ENCODE measurements at regions not wholly inside any gene's neighbourhood (a gene's known extent, or its start where the extent isn't known, plus 50 kb on each side); places are given as distances from the start of the nearest gene placed in this dataset.

DNA sequence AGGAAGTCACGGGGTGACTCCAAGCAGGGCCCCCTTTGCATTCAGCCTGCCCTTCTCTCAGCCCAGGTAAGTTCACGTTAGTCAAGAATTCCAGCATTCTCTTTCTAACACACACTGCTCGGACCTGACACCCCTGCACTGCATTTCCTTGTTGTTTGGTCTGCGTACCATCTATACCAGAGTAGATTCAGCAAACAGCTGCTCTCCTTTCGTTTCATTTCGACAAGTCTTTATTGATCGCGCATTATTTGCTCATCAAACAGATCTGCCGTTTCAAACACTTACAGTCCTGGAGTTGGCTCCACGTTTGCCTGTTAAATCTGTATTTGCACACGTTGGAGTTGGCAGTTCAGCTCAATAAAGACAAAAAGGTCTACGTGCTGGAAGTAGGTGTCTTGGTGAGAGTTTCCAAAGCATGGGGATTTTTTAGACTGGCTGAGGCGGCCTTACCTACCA, 495.1 kb downstream of the RPS24 start:
- Mint-ChIP-seq H3K9me3 (ENCODE audit: unreplicated experiment) (no peaks in the 10 kb centered on the region), H3K36me3 (ENCODE audit: unreplicated experiment) (peaks cover 4% of the 10 kb centered on the region), H3K27ac (ENCODE audit: unreplicated experiment) (no peak overlapping the region), H3K4me1 (ENCODE audit: low read depth, unreplicated experiment) (peaks cover 12% of the 10 kb centered on the region), H3K4me3 (ENCODE audit: unreplicated experiment) (no peak overlapping the region), H3K27me3 (ENCODE audit: unreplicated experiment) (peaks cover 5% of the 10 kb centered on the region)
- TF ChIP-seq, protein P1, sequence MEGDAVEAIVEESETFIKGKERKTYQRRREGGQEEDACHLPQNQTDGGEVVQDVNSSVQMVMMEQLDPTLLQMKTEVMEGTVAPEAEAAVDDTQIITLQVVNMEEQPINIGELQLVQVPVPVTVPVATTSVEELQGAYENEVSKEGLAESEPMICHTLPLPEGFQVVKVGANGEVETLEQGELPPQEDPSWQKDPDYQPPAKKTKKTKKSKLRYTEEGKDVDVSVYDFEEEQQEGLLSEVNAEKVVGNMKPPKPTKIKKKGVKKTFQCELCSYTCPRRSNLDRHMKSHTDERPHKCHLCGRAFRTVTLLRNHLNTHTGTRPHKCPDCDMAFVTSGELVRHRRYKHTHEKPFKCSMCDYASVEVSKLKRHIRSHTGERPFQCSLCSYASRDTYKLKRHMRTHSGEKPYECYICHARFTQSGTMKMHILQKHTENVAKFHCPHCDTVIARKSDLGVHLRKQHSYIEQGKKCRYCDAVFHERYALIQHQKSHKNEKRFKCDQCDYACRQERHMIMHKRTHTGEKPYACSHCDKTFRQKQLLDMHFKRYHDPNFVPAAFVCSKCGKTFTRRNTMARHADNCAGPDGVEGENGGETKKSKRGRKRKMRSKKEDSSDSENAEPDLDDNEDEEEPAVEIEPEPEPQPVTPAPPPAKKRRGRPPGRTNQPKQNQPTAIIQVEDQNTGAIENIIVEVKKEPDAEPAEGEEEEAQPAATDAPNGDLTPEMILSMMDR (IDR thresholded peaks at IDR 0.05; ENCODE audit: partially characterized antibody, unreplicated experiment) = no peak
- no peak for DNase-seq

DNA sequence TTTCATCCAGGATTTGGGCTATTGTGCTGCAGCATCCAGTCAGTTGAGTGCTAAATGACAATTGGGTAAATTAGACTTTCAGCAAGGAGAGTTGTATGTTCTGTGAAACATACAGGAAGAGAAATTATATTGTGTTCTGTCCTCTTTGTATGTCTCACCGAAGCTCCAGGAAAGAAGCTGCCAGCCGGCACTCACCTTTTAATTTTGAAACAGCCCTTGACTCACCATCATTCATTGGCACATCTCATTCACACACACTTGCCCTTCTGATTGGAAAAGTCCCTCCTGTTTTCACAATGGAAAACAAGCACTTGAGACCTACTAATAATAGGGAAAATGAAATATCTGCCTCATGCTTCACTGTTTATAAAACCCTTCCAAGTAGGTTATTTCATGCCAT, 495.6 kb downstream of the RPS24 start:
- TF ChIP-seq, protein P1 (IDR thresholded peaks at IDR 0.05; ENCODE audit: partially characterized antibody, unreplicated experiment) = no peak
- DNase-seq = no peak
- Mint-ChIP-seq H3K27ac (ENCODE audit: unreplicated experiment) (no peak overlapping the region), H3K9me3 (ENCODE audit: unreplicated experiment) (no peaks in the 10 kb centered on the region), H3K27me3 (ENCODE audit: unreplicated experiment) (peaks cover 5% of the 10 kb centered on the region), H3K36me3 (ENCODE audit: unreplicated experiment) (peaks cover 4% of the 10 kb centered on the region), H3K4me1 (ENCODE audit: low read depth, unreplicated experiment) (peaks cover 10% of the 10 kb centered on the region), H3K4me3 (ENCODE audit: unreplicated experiment) (no peak overlapping the region)

DNA sequence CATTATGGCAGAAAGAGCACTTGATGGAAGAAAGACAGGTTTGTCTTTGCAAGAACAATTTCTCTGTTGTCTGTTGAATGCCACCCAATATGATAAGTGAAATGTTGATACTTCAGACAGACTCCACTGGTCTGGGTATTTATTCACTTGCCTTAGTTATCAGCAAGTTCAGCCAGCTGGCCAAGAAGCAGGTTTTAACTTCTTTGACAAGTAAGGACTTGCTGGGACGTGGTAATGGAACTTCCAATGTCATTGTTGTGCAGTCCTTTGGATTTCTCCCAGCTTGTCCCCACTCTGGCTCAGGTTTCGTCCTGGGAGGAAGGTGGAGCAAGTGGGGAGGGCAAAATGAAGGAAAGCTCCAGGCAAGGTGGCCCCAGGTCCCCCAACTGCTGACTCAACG, 497.4 kb downstream of the RPS24 start:
- Mint-ChIP-seq H3K27me3 (ENCODE audit: unreplicated experiment) (peaks cover 5% of the 10 kb centered on the region), H3K27ac (ENCODE audit: unreplicated experiment) (no peak overlapping the region), H3K36me3 (ENCODE audit: unreplicated experiment) (peaks cover 4% of the 10 kb centered on the region), H3K4me3 (ENCODE audit: unreplicated experiment) (no peak overlapping the region), H3K9me3 (ENCODE audit: unreplicated experiment) (no peaks in the 10 kb centered on the region), H3K4me1 (ENCODE audit: low read depth, unreplicated experiment) (peaks cover 4% of the 10 kb centered on the region)
- TF ChIP-seq, protein P1 (IDR thresholded peaks at IDR 0.05; ENCODE audit: partially characterized antibody, unreplicated experiment) = no peak
- no peak for DNase-seq

DNA sequence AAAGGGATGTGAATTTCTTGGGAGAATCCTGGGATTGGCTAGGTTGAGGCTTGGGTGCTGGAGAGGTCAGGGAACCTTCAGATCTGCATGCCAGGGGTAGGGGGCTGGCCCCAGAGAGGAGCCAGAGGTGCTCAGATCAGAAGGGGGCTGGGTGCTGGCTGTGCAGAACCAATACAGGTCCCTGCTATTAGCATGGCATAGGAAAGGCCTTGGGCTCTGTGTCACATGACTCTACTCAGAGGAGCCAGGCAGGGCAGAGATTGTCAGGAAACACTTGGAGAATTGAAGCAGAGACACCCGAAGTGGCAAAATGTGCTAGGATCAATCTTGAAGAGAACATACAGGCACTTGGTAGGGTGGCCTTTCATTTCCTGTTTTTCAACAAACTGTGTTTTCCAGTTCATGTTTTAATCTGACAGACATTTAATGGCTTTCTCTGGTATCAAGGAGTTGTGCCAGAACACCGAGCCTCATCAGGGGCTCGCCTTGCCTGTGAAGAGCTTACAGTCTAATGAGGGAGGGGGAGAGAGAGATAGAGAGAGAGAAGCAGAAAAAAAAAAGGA, 498.9 kb downstream of the RPS24 start:
- TF ChIP-seq, protein P1 (IDR thresholded peaks at IDR 0.05; ENCODE audit: partially characterized antibody, unreplicated experiment) = no peak
- DNase-seq = no peak
- no peak overlapping the region for H3K27ac Mint-ChIP-seq (ENCODE audit: unreplicated experiment)
- peaks cover 4% of the 10 kb centered on the region for H3K4me1 Mint-ChIP-seq (ENCODE audit: low read depth, unreplicated experiment)
- H3K27me3 Mint-ChIP-seq (ENCODE audit: unreplicated experiment) = peaks cover 5% of the 10 kb centered on the region
- no peaks in the 10 kb centered on the region for H3K9me3 Mint-ChIP-seq (ENCODE audit: unreplicated experiment)
- H3K4me3 Mint-ChIP-seq (ENCODE audit: unreplicated experiment) = no peak overlapping the region
- peaks cover 4% of the 10 kb centered on the region for H3K36me3 Mint-ChIP-seq (ENCODE audit: unreplicated experiment)

DNA sequence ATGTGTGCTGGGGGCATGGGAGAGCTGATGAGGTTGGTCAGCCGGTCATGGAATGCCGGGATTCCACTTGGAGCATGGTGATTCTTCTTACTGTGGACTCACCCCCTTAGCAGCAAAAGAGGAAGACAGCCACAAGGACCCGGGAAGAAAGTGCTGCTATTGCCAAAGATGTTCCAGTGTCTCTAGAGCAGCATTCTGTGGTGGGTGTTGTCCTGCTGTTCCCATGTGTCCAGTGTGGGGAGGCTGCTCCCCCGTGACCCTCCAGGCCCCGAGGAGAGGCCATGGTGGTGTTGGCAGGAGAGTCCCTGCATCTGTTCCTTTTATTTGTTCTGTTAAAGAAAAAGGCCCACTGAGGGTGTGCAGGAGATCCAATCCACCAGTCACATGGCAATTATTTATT, 499.4 kb downstream of the RPS24 start:
- Mint-ChIP-seq H3K36me3 (ENCODE audit: unreplicated experiment) (peaks cover 4% of the 10 kb centered on the region), H3K27me3 (ENCODE audit: unreplicated experiment) (peaks cover 5% of the 10 kb centered on the region)
- TF ChIP-seq, protein P1 (IDR thresholded peaks at IDR 0.05; ENCODE audit: partially characterized antibody, unreplicated experiment) = no peak

More for the DNA sequence above, 499.4 kb downstream of the RPS24 start:
- Mint-ChIP-seq H3K4me3 (ENCODE audit: unreplicated experiment) (no peak overlapping the region), H3K4me1 (ENCODE audit: low read depth, unreplicated experiment) (peaks cover 4% of the 10 kb centered on the region), H3K9me3 (ENCODE audit: unreplicated experiment) (no peaks in the 10 kb centered on the region), H3K27ac (ENCODE audit: unreplicated experiment) (no peak overlapping the region)
- DNase-seq = no peak
